Endodermal cell (in vitro differentiated cells): ENCODE measurements at regions not wholly inside any gene's neighbourhood (a gene's known extent, or its start where the extent isn't known, plus 50 kb on each side); places are given as distances from the start of the nearest gene placed in this dataset.

ENCODE experiments used
- DNase-seq: peaks from one replicate; pipeline ENCODE4 v3.0.0-alpha.2; 2017
- H3K27ac ChIP-seq: 2 replicates; pipeline ENCODE4 v1.5.1; 2013; ENCODE audit warnings: mild to moderate bottlenecking, low read depth, low read length, moderate library complexity
- H3K27me3 ChIP-seq: 2 replicates; pipeline ENCODE4 v1.6.1; 2013; ENCODE audit warnings: mild to moderate bottlenecking, low read length, moderate library complexity; ENCODE audit not compliant: insufficient read depth, control insufficient read depth, poor library complexity, severe bottlenecking
- H3K36me3 ChIP-seq: 2 replicates; pipeline ENCODE4 v1.7.0; 2013; ENCODE audit warnings: mild to moderate bottlenecking, low read length, moderate library complexity; ENCODE audit not compliant: control insufficient read depth, insufficient read depth
- H3K4me1 ChIP-seq: one replicate; pipeline ENCODE4 v1.7.0; 2013; ENCODE audit warnings: low read length; ENCODE audit not compliant: control insufficient read depth, insufficient read depth
- H3K4me3 ChIP-seq: 2 replicates; pipeline ENCODE4 v1.5.1; 2013; ENCODE audit warnings: mild to moderate bottlenecking, low read length, moderate library complexity
- H3K9ac ChIP-seq: 2 replicates; pipeline ENCODE4 v1.6.1; 2013; ENCODE audit warnings: mild to moderate bottlenecking, low read length, moderate library complexity; ENCODE audit not compliant: poor library complexity, severe bottlenecking; ENCODE audit errors: extremely low read depth
- H3K9me3 ChIP-seq: 2 replicates; pipeline ENCODE4 v1.6.1; 2013; ENCODE audit warnings: mild to moderate bottlenecking, low read length, moderate library complexity; ENCODE audit not compliant: control insufficient read depth
- H3K27ac Mint-ChIP-seq: 2 replicates; pipeline ENCODE4 v1.8.0; 2020; ENCODE audit warnings: mixed read lengths
- H3K27me3 Mint-ChIP-seq: 2 replicates; pipeline ENCODE4 v1.8.0; 2021; ENCODE audit warnings: mild to moderate bottlenecking, mixed read lengths; ENCODE audit not compliant: insufficient read depth
- H3K36me3 Mint-ChIP-seq: 2 replicates; pipeline ENCODE4 v1.8.0; 2020; ENCODE audit warnings: low read depth, mixed read lengths
- H3K4me1 Mint-ChIP-seq: 2 replicates; pipeline ENCODE4 v1.8.0; 2020; ENCODE audit warnings: mixed read lengths
- H3K4me3 Mint-ChIP-seq: 2 replicates; pipeline ENCODE4 v1.8.0; 2020; ENCODE audit warnings: mild to moderate bottlenecking, moderate library complexity, mixed read lengths
- H3K9me3 Mint-ChIP-seq: 2 replicates; pipeline ENCODE4 v1.8.0; 2020; ENCODE audit warnings: mild to moderate bottlenecking, mixed read lengths
- CTCF ChIP-seq: fragments of 200-600 bp; sonication (generic); conservative IDR thresholded peaks from 2 replicates; pipeline ENCODE4 v1.5.0; 2021; ENCODE audit warnings: antibody characterized with exemption, mild to moderate bottlenecking
- WGBS, 2 experiments: methylation state at CpG; one replicate each; pipeline versions ENCODE4 v1.1.5 to v1.1.7; 2013; ENCODE audit warnings: missing lambda C conversion rate in 2 of 2, mixed read lengths in 1 of 2; ENCODE audit not compliant: insufficient coverage in 1 of 2, insufficient read length in 1 of 2; 5-methylcytosine and 5-hydroxymethylcytosine counted together

- no peaks in the 10 kb centered on the region for H3K36me3 ChIP-seq
- no peak for TF ChIP-seq CTCF
- no peak overlapping the region for H3K4me3 ChIP-seq
- Mint-ChIP-seq H3K27me3 (peaks cover 3% of the 10 kb centered on the region), H3K4me1 (peaks cover 8% of the 10 kb centered on the region), H3K4me3 (no peak overlapping the region), H3K9me3 (no peaks in the 10 kb centered on the region), H3K36me3 (no peaks in the 10 kb centered on the region), H3K27ac (no peak overlapping the region)
- 83 to 90% methylated on average over 1 to 3 of the region's 3 CpGs for WGBS, 2 experiments
- H3K9ac ChIP-seq = no peak overlapping the region
- no peaks in the 10 kb centered on the region for H3K9me3 ChIP-seq
- H3K27ac ChIP-seq = no peak overlapping the region
- no peak for DNase-seq
- no peaks in the 10 kb centered on the region for H3K4me1 ChIP-seq
- H3K27me3 ChIP-seq = no peaks in the 10 kb centered on the region
Measured at GRCh38 chr11:112790286-112790685, 170.9 kb upstream of the NCAM1 start.

GRCh38 chr11:112792070-112792469, 169.2 kb upstream of the NCAM1 start:
- 88 to 96% methylated on average over 4 to 5 of the region's 5 CpGs for WGBS, 2 experiments
- Histone ChIP-seq H3K4me3 (no peak overlapping the region), H3K9ac (no peak overlapping the region), H3K27me3 (no peaks in the 10 kb centered on the region), H3K4me1 (no peaks in the 10 kb centered on the region), H3K9me3 (no peaks in the 10 kb centered on the region), H3K27ac (no peak overlapping the region), H3K36me3 (no peaks in the 10 kb centered on the region)
- peaks cover 8% of the 10 kb centered on the region for H3K4me1 Mint-ChIP-seq
- H3K9me3 Mint-ChIP-seq = no peaks in the 10 kb centered on the region
- no peak for TF ChIP-seq CTCF
- no peak for DNase-seq
- H3K36me3 Mint-ChIP-seq = no peaks in the 10 kb centered on the region
- no peak overlapping the region for H3K4me3 Mint-ChIP-seq
- peaks cover 5% of the 10 kb centered on the region for H3K27me3 Mint-ChIP-seq
- H3K27ac Mint-ChIP-seq = no peak overlapping the region

- H3K9me3 Mint-ChIP-seq = no peaks in the 10 kb centered on the region
- H3K4me3 ChIP-seq = no peak overlapping the region
- no peaks in the 10 kb centered on the region for H3K36me3 Mint-ChIP-seq
- H3K27me3 ChIP-seq = no peaks in the 10 kb centered on the region
- no peak overlapping the region for H3K27ac ChIP-seq
- peaks cover 6% of the 10 kb centered on the region for H3K27me3 Mint-ChIP-seq
- TF ChIP-seq CTCF = no peak
- H3K9me3 ChIP-seq = no peaks in the 10 kb centered on the region
- H3K9ac ChIP-seq = no peak overlapping the region
- no peak overlapping the region for H3K27ac Mint-ChIP-seq
- WGBS, 2 experiments = 87% methylated on average over 1 of the region's 1 CpG; no CpG with 5 or more reads in 1 of the 2 experiments
- H3K36me3 ChIP-seq = no peaks in the 10 kb centered on the region
- peaks cover 20% of the 10 kb centered on the region for H3K4me1 Mint-ChIP-seq
- no peak overlapping the region for H3K4me3 Mint-ChIP-seq
- H3K4me1 ChIP-seq = no peaks in the 10 kb centered on the region
- no peak for DNase-seq
Measured at GRCh38 chr11:112793416-112793815, 167.8 kb upstream of the NCAM1 start.
